ENCODE measurements at regions not wholly inside any gene's neighbourhood (a gene's known extent, or its start where the extent isn't known, plus 50 kb on each side); places are given as distances from the start of the nearest gene placed in this dataset.

DNA sequence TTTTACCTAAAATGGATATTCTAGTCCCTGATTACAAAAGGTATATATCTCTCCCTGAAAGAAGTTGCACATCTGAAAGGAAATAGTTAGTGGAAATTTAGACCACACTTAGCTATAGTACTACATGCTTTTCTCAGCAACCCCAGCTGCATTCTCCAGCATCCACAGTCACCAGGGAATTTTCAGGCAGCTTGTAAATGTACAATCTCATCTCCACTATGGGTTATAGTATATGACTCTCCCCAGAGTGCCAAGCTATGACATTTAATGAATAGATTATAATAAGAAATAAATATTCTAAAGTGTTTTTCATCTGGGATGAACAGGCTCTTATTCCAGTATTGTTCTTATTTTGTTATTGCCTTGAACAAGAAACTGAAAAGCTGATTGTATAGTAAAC lies 197.6 kb upstream of the HNRNPA3 start:
- TF ChIP-seq NR2F2 (IDR thresholded peaks at IDR 0.05) (no peak), CTCF (IDR thresholded peaks at IDR 0.05; ENCODE audit: low read depth, low read length, missing input control) (no peak), RAD21 (IDR thresholded peaks at IDR 0.05) (no peak), TAF1 (conservative IDR thresholded peaks at IDR 0.05) (no peak), GABPA (IDR thresholded peaks at IDR 0.05 in 1 of 2, conservative IDR thresholded peaks at IDR 0.05 in 1 of 2) (no peak)
- TF ChIP-seq, protein P1, sequence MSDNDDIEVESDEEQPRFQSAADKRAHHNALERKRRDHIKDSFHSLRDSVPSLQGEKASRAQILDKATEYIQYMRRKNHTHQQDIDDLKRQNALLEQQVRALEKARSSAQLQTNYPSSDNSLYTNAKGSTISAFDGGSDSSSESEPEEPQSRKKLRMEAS (IDR thresholded peaks at IDR 0.05) = no peak
